GM21786 (cell line): ENCODE measurements at regions not wholly inside any gene's neighbourhood (a gene's known extent, or its start where the extent isn't known, plus 50 kb on each side); places are given as distances from the start of the nearest gene placed in this dataset.
"Not testable (repeated sequence)": the region's sequence is repeated elsewhere in the genome, so short reads cannot be mapped to it uniquely, and the experiment has no call there.

Source experiments
- ATAC-seq: cut with Tn5 transposase; IDR thresholded peaks from one replicate; pipeline ENCODE4 v1.9.1; 2021; ENCODE audit not compliant: unreplicated experiment

DNA sequence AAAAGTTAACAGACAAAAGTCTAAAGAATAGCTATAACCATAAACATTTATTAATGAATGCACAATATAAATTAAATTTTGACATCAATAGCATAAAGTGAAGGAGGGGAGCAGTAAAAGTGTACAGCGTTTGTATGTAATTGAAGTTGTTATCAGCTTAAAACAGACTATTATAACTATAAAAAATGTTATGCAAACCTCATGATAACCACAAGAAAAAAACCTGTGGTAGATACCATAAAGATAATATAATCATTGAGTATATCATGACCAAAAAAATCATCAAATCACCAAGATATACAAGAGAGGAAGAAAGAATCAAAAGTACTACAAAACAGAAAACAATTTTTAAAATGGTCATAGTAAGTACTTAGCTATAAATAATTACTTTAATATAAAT is 122.1 kb upstream of the ID2 start:
- no peak for ATAC-seq

DNA sequence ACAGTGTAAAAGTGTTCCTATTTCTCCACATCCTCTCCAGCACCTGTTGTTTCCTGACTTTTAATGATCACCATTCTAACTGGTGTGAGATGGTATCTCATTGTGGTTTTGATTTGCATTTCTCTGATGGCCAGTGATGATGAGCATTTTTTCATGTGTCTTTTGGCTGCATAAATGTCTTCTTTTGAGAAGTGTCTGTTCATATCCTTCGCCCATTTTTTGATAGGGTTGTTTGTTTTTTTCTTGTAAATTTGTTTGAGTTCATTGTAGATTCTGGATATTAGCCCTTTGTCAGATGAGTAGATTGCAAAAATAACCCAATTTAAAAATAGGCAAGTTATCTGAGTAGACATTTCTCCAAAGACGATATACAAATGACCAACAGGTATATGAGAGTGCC is 120.2 kb upstream of the ID2 start:
- not testable (repeated sequence) for ATAC-seq

DNA sequence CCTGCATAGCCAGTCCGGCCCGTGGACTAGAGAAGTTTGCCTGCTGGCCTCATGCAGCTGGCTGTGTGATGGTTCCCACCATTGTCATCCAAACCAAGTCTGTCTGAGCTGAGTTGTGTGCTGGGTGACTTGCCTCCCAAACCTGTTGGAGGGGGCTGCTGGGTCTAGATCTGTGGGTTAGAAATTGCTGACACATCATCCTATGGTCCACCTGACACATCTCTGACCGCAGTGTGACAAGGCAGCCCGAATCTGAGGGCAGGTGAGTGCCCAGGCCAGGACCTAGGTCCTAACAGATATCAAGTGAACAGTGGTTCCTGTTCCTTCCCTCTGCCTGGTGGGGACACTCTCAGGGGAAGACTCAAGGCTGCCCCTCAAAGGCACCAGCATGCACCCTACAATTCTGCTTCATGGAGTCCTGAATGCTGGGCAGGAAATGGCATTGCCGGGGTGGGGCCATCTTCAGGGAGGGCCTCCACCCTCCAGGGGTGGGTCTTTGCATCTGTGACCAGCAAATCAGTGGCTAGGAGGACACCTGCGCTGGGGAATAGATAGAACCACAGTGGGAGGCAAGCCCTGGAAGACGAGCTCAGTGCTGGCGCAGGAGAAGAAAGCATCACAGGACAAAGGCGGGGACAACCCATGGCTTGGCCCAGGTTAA is 117.9 kb upstream of the ID2 start:
- ATAC-seq, result no peak

DNA sequence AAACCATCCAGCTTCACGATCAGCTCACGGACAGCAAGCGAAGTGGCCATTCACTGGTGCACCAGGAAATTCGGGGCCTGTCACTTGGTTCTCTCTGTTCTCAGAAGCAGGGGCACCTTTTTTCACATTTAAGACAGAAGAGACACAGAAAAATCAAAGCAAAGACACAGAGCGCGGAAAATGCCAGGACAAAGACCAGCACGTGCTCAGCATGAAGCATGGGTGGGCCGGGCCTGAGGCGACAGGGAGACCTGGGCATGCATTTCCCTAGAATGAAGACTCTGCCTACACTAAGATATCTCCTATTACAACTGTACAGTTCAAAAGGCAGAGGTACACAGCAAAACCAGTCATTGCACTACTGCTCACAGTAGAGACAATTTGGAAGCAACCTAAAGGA is 117.4 kb upstream of the ID2 start:
- ATAC-seq, result no peak

DNA sequence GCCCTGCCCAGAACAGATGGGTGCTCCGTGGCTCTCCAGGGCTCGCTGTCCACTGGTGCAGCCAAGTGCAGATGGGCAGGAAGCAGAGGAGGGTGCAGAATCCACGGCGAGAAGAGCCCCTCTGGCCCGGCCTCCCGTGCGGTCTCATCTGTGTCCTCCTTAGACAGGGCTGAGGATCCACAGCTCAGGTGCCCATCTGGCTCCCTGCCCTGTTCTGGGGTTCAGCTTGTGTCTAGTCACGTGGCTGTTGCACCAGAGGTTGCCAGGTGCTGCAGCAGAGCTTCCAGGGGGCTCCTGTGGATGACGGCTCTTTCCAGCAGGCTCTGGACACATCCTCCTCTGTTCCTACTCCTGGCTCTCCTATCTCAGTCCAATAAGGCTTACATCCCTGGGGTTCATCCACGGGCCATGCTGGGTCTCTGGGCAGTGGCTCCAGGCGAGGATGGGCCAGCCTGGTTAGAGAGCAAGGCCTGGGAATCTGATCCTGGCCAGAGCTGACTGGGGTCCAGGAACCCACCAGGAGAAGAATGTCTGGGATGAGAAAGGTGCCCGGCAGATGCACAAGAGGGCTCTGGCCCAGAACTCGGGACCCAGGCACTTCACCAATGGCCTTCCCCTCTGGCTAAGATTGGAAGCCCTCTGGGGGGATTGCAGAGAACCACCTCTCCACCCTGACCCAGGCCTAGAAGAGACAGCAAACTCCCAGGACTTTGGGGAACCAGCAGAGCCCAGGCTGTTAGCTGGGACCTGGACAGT is 116.3 kb upstream of the ID2 start:
- ATAC-seq, result no peak

DNA sequence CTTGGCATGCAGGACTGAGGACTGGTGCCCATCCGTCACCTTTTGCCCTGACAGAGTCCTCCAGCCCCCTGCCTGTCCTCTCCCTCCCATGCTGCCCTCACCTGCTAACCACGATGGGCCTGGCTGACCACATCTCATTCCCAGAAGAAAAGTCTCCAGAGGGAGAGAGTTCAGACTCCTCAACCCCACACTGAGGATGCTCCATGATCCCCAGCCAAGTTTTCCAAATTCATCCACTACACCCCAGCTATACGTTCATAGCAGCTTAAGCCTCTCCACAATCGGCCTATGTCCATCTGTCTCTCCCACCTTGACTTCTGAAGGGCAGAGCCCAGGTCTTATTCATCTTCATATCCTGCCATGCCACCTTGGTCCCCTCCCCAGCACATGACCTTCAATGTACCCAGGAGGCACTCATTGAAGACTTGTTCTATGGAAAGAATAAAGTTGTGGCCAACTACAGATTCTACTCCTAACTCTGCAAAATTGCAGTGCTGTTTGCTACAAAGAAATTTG is 115.6 kb upstream of the ID2 start:
- no peak for ATAC-seq

DNA sequence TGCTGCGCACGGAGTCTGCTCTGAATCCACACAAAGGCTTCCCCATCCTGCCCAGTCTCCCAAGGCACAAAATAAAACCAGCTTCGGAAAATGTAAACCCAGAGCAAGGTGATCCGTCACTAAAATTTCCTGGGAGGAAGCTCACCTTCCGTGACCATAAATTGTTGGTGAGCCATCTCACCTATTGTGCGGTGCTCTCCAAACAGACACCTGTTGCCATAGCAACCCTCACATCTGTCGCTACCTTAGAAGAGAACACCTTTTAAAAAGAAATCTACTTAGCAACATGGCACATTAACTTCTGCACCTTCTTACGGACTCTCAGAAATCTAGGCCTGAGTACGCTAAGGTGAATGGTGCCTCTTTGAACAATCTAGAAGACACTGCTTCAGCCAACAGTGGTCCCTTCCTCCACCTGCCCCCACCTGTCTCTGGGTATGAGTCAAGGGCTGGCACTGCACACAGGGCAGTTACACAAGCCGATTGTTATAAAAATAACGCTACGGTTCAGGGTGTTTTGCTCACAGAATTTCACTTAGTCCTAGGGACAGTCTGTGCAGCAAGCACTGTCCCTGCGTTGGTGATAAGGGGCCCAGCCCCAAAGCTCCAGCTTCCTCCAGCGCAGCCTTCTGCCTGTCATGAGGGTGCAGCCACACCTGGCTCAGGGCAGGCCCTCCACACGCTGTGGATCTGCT is 114.9 kb upstream of the ID2 start:
- no peak for ATAC-seq

DNA sequence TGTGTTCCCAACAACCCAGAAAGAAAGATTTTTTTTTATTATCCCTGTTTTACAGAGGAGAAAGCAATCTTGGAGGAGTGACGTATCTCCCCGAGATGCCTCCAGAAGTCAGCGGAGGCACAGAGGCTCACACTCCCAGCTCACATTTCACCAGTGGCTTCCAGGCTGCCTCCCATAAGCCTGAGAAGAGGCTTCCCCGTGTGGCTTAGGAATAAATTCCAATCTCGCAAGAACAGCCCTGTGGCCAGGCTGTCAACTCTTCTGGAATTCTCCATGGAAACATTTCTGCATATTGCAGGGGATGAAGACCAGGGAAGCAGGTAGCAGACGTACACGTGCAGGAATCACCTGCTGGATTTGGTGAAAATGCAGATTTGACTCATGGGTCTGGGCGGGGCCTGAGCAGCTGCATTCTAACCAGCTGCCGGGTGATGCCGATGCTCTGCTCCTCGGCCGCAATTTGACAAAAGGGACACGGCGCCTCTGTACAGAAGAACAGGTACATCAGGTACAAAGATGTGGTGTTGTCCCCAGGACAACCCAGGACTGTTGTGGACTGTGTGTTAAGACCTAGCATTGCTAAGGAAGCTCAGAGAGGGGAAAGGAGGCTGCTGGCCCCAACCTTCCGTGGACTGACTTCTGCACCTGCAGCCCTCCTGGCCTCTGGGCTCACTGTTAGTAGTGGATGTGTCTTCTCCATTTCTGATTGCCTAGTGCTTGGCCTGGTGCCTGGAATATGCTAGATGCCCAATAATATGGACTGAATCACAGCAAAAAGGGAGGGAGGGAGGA is 114.2 kb upstream of the ID2 start:
- no peak for ATAC-seq

DNA sequence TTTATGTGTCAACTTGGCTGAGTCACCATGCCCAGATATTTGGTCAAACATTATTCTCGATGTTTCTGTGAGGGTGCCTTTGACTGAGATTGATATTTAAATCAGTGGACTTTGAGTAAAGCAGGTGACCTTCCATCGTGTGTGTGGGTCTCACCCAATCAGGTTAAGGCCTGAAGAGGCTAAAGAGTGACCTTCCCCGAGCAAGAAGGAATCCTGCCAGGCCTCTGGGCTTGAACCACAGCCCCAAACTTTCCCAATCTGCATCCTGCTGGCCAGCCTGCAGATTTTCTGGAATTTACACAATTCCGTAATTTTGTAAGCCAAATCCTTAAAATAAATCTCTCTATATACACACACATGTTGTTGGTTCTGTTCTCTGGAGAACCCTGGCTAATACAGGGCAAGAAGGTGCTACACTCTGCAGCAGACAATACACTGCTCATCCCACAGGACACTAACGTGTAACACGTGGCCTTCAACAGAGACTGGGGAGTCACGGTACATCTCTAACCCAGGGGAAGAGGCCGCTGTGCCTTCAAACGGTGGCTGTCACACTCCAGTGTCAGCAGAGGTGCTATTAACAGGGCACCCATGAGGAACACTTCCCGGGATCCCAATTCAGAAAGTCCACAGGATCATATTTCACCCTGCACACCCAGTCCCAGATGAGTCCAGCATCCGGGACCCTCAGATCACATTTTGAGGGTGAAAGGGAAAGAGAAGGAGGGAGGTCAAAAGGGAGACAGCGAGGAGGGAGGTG is 113.1 kb upstream of the ID2 start:
- ATAC-seq, result no peak

DNA sequence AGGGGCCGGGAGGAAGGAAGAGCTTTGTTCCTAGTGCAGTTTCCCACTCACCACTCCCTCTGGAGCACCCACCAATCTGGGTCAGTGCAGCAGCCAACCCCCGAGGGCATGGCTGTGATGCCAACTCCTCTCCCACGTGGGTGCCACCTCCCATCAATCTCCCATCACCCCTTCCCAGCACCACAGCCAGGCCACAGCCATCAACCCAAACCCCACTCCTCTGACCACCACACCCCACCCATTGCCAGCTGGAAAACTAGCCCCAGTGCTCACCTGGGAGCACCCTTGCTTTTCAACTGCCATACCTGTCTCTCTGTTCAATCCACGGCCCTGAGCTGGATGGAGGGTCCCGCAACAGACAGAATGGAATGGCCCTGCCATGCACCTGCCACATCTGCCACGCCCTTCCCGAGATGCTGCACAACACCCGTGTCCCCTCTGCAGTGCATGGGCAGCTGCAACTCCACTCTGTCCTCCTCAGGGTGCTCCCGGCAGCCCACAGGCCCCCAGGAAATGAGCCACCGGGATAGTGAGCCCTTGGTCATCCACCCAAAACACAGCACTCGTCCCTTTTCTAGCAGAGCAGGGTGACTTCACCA is 112.4 kb upstream of the ID2 start:
- no peak for ATAC-seq

DNA sequence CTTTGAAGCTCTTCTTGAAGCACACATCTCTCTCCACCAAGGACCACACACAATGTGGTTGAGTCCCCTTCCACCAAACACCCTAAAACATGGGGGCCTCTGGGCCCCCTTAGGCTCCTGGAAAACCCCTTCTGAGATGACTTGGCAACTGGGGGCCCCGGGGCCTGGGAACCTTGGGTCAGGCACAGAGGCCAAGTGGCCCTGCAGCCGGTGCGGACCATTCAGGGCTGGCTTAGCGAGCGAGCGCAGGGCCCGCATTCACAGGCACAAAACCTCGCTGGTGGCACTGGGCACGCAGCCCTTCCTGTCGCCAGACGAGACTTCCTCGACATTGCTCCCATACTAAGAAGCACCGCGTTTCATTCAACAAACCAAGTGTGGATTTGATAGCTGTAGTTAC is 111.2 kb upstream of the ID2 start:
- ATAC-seq, result no peak

DNA sequence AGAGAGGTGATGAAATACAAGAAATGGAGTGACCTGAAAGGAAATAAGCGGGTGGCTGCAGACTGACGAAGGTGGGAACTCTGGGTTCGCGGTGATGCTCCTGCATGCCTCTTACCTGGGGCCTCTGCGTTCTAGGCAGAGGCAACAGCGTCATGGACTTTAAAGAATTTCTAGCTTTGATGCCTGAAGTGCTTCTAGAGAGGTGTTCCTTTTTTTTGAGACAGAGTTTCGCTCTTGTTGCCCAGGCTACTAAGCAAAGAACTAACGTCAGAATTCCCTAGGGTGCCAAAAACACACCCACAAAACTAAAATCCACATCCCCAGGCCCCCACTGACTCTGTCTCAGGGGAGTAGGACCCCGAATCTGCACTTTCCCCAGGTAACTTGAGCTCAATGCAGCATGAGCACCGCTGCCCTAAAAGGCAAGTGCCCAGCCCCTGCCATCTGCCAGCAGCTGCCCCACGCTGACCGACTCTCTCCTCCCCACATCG is 110.5 kb upstream of the ID2 start:
- no peak for ATAC-seq

DNA sequence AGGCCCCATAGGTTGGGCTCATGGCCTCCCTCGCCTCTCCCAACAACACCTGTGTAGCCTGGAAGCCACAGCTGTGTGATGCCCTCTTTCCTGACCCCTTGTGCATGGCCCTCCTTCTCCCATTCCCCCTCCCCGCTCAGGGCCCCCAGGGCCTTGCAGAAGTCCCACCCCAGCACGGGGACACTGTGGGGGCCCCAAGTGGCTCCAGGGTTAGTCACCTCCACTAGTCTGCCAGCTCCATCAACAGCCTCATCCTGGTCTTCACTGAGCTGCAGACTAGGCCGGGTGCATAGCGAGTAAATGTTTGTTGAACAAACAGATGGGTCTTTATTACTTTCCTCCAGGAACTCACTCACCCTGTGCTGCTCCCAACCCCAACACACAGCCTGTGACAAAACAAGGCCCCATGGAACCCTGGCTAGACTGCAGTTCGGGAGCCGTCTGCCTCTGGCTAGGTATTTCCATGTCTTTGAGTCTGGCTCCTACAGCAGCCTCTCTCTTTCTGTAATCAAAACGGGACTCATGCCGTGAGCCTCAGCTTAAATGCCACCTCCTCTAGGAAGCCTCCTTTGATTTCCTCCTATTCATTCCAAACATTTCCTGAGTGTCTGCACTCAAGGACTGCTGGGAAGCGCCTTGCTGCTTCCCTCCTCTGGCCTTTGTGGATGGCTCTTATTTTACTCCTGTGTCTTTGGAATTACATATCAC is 109.9 kb upstream of the ID2 start:
- ATAC-seq, result no peak

DNA sequence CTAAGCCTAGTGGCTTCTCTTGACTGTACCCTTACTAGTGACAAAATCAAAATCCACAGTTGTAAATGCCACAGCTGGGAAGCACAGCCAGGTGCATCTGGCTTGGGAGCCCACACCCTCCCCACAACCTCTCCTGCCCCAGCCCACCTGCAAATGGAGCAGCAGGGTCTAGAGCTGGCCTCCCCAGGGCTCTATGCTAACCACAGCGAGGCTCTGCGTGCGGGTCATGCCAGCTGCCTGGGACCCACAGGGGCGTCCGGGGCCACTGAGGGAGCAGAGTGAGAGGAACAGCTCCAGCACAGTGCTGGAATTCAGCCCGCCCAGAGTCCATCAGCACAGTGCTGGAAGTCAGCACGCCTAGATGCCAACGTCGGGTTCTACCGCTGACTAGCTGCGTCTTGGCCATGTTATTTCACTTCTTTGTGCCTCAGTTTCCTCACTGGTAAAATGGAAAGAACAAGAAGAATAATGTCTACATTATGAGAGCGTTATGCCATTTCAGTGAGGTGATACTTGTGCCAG is 109.1 kb upstream of the ID2 start:
- ATAC-seq, result no peak

DNA sequence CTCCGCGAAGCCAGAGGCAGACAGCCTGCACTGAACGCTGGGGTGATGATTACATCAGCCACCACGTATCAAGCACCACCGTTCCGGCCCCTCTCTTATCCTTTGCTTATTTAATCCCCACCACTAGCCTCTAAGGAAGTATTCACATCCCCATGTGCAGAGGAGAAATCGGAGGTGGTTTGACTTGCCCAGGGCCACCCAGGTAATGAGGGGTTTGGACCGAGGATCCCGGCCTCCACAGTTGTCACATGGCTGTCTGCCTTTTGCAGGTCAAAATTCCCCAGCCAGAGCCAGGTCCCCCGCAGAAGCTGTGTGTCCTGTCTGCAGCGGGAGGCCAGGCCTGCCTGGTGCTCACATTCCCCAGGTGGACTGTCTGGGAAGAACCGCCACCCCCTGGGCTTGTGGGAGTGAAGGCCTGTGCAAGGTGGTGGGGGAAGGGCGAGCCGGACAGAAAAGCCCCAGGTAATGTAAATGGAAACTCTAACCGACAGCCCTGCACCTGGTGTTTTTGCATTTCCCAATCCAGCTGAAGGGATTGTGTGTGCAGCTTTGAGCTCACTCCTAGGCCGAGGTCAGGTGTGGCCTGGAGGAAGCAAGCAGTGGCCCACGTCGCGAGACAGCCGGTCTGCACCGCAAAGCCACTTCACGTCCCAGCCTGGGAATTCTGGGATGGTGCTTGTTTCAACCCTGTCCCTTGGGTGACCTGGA is 108.5 kb upstream of the ID2 start:
- no peak for ATAC-seq

DNA sequence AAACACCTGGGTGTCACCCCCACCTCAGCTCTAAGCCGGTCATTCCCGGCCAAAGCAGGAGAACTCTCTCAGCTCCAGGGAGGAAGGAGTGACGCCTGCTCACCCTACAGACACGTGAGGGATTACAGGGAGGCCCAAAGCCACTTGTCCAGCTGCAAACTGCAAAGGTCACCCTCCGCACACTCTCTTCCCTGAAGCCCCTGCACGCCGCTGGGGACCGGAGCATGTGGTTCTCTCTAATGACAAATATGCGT is 108.0 kb upstream of the ID2 start:
- no peak for ATAC-seq

DNA sequence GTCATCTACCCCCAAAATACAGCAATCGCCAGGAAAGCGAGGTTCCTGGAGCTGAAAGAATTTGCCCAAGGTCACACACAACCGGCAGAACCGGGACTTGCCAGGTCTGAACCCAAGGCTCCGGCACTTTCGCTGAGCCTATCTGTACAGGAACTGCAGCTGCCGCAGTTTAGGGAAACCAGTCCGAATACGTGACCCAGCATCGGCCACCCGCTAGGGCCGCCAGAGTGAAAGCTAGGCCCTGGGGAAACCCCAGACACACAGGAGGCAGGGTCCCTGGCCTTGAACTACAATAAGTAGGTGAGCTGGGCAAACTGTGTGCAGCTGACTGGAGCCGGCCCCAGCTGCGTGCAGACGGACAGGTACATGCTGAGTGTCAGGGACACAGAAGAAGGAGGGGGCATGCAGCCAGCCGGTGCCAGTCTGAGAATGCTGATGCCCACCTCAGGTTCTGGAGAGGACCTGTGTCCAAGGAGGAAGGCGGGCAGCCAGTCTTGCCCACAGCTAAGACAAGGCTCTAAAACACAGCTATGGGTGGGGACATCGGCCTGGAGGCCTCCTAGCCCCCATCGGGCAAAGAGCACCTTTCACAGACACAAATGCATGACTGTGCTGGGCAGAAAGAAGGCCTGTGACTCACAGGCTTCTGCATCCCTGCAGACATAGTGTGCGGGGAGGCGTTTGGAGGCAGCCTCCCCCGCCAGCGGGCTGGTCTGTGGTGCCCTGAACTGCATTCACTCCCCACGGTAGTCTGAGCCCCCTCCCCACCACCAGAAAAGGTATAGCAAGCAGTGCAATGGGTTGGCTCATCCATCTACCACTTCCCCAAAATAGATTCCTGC is 107.4 kb upstream of the ID2 start:
- peak; percentile 69 for ATAC-seq
